ENCODE measurements at regions not wholly inside any gene's neighbourhood (a gene's known extent, or its start where the extent isn't known, plus 50 kb on each side); places are given as distances from the start of the nearest gene placed in this dataset.
"Not testable (repeated sequence)": the region's sequence is repeated elsewhere in the genome, so short reads cannot be mapped to it uniquely, and the experiment has no call there.

DNA sequence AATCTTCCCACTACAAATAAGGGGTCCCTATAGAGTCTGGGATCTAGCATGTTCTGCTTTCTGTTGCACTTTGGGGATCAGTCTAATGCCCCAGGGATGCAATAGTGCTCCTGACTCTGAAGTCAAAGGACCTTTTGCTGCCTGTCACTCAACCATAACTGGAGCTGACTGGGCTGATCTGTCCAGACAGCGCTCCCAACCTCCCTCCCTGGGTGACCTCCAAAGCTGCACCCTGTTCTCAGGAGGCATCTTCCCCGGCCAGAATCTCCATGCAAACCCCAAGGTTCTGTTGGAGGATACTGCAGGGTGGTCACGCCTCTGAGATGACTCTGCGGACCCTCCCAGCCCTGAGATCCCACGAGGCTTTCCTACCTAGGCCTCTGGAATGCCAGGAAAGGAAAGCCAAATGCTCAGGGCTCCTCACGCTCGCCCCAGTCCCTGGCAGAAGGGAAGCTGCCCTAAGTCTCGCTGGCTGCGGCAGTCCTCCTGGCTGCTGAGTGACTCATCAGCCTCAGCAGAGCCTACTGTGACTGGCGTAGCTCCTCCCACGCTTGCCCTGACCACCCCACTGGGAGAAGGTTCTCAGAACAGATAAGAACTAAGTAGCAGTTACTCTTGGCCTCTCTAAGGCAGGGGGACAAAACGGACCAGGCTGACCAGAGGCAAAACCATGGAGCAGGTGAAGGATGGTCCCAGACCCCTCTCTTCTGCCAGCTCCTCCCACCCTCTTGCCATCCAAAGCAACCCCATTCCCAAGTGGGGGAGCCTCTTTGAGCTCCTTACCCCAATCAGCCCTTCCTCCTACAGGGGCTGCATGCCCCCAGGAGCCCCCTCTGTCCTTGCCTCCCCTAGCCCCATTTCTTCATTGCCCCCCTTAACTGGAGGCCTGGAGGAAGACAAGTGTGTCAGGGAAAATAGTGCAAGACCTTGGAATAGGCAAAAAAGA, 124.1 kb upstream of the TNRC6C start:
- peak; percentile 55 to 69 (median 67) for DNase-seq (ENCODE audit: low read depth in 3 of 3)

DNA sequence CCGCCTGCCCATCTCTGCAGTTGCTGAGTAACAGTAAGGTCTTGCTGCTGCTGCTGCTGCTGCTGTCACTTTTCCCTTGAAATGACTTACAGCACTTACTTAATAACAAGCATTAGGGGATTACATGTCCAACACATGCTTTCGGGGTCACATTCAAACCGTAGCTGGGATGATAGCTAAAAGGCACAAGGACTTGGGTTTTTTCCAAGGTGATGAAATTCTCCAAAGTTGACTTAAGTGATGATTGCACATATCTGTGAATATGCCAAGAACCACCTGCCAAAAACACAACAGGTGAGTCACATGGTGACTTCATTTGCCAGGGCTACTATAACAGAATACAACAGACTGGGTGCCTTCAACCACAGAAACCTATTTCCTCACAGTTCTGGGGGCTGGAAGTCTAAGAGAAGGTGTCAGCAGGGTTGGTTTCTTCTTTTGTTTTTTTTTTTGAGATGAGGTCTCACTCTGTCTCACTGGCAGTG, 121.9 kb upstream of the TNRC6C start:
- DNase-seq (ENCODE audit: low read depth in 3 of 3), result peak in 1 of 3 donors; percentile 40

DNA sequence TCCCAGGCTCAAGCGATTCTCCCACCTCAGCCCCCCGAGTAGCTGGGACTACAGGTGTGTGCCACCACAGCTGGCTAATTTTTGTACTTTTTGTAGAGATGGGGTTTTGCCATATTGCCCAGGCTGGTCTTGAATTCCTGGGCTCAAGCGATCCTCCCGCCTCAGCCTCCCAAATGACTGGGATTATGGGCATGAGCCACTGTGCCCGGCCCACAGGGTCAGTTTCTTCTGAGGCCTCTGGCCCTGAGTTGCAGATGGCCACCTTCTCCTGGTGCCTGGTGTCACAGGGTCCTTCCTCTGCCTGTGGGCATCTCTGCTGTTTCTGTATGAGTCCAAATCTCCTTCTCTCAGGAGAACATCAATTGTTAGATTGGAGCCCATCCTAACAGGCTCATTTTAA, 121.4 kb upstream of the TNRC6C start:
- not testable (repeated sequence) for DNase-seq (ENCODE audit: low read depth in 3 of 3)

DNA sequence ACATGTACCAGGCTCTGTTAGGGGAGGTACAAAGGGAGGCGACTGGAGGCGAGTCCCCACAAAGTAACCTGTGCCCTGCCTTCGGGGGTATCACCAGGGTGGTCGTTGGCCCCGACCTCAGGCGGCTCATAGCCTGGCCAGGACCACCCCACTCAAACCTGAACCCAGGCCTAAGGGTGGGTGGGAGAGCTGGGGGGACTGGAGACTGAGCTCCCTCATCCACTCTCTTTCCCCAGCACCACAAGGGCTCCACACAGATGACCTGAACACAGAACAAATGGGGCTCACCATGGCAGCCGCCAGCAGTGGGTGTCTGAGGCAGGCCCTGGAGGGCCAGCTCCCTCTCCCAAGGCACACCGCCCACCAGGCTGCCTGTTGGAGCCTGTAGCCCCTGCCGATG, 120.6 kb upstream of the TNRC6C start:
- DNase-seq (ENCODE audit: low read depth in 3 of 3), result no peak

DNA sequence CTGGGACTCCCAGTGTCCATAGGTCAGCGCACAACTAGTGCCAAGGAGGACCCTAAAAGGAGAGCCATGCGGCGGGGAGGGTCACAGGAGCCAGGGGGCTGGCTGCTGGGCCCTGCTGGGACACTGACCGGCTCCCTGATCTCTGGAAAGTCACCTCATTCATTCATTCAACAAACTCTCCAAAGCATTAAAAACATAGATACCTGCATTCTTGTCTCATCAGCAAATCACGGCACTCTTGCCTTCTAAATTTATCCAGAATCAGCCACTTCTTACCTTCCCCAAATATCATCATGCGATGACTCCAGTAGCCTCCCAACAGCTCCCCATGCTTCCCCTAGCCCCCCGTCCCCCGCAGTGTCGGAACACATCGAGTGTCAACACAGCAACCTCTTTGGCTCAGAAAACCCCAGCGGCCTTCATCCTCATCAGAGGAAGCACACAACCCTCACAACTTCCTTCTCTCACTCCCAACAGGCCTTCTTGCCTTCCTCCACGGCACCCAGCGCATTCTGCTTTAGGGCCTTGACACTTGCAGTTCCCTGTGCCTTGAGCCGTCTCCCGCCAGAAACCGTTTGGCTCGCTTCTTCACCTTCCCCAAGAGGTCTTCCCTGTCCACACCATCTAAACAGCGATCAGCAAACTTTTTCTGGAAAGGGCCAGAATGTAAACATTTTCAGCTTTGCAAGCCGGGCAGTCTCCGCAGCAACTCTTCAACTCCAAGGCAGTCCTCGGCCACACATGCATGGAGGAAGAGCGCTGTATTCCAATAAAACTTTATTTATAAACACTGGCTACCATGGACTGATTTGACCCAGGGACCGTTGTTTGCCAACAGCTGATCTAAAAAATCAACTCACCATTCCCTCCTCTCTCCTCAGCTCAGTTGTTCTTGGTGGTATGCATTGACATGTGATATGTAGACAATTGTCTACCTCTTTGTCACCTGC, 119.5 kb upstream of the TNRC6C start:
- DNase-seq (ENCODE audit: low read depth in 3 of 3), result no peak

DNA sequence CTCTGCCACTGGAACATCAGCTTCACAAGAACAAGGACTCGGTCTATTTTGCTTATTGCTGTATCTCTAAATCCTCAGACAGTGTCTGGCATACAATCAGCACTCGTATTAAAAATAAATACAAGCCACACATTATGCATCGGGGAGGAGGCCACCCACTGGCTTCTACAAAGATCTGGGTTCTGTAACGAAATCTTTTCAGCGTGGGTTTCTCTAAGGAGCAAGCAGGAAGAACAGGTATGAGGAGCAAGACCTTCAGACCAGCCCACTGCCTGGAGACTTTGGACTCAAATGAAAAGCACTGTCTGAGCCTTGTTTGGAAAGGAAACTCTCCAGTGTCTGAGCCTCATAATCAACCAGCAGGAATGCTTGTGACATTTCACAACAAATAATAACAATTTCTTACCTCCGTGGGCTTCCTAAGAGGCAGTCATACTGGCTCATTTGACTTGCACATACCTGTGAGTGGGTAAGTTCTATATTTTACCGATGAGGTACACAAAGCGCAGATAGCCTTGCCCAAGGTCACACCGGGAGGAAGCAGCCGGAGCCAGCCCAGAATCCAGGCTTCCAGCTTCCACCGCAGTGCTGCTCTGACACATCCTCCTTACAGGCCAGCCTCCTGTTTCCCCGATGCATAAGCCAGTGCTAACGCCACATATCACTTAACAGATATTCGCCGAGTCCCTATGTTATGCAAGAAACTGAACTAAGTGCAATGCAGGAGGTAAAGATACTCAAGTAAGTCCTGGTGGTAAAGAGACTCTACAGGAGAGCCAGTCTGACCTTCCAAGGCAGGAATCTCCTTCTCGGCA, 118.6 kb upstream of the TNRC6C start:
- no peak for DNase-seq (ENCODE audit: low read depth in 3 of 3)

DNA sequence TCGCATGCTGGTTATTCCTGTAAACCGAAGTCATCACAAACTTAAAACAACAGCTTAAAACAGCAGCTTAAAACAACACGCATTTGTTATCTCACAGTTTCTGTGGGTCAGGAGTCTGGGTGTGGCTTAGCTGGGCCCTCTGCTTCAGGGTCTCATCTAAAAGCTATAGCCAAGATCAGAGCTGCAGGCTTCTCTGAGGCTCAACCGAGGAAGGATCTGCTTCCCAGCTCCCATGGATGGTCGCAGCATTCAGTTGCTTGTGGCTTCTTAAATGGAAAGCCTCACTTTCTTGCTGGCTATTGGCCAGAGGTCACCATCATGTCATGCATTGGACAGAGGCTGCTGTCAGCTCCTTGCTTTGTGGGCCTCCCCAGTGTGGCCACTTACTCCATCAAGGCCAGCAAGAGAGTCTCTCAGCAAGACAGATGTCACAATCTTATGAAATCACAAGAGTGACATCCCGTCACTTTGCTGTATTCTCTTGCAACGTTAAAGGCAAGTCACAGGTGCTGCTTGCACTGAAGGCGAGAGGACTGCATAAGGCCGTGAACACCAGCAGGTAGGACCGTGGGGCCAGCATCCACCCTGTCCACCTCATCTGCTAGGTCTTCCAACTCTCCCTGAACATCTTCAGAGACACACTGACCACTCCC, 117.9 kb upstream of the TNRC6C start:
- no peak for DNase-seq (ENCODE audit: low read depth in 3 of 3)

DNA sequence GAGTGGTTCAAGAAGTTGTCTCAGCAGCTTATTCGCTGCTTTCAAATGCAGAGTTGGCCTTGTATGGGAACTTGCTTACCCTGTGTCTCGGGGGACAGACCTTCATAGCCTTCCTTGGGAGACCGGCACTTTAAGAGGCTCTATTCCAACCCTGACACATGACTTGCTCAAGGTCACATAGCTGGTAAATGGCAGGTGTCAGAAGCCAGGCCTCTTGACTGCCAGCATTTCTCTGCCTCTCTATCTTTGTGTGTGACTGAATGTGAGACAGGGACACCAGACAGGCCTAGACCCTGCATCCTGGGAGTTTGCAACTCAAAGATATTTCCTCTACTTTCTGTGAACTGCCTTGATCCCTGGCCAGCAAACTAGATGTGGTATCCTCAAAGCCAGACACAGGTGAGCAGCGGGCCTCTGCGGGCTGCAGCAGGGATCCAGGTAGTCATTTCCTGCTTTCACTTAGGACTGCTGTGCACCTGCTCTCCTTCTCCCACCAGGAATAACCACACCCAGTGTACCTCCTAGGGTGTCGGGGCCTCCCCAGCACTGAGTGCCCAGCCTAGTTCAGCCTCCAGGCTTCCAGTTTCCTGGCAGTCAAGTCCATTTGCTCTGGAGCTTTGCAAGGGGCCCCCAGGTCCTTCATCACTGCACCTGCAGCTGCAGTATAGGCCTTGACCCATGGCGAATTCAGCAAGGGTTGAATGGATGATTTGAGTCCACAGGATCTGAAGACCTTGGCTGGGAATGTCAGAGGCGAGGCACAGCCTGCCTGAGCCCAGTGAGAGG, 116.6 kb upstream of the TNRC6C start:
- DNase-seq (ENCODE audit: low read depth in 3 of 3), result no peak

DNA sequence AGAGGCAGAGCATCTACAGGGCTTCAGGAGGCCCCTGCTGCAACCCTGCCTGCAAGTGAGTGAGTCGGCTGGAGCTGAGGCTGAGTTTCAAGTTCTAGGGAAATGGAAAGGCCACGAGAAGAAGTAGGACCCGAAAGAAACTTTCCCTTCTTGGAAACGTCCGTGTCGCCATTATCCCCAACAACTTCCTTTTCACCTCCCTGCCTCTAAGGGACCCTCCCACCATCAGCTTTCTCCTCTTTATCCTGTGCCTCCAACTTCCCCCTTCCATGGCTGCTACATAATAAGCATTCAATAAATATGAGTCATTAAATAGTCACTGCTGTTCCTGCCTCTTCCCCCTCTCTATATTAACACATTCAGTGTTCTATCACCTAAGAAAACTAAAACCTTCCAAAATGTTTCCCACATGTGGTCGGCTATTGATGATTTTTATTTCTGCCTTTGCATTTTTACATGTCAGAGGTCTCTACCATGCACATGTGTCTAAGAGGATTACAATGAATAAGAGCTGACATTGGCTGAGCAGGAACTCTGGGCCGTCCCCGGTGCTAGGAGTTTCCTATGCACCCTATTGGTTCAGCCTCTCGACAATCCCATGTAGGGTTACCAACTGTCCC, 115.9 kb upstream of the TNRC6C start:
- DNase-seq (ENCODE audit: low read depth in 3 of 3), result peak in 1 of 3 donors; percentile 21

DNA sequence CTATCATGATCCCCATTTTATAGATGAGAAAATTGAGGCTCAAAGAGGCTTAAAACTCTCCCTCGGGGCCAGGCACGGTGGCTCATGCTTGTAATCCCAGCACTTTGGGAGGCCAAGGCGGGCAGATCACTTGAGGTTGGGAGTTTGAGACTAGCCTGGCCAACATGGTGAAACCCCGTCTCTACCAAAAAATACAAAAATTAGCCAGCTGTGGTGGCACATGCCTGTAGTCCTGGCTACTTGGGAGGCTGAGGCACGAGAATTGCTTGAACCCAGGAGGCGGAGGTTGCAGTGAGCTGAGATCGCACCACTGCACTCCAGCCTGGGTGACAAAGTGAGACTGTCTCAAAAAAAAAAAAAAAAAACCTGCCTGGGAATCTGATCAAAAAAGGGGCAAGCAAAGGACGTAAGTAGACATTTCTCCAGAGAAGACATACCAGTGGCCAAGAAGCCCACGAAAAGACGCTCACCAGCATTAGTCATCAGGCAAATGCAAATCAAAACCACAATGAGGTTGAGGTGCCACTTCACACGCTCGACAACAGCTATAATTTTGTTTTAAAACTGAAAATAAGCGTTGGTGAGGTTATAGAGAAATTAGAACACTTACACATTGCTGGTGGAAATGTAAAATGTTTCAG, 115.1 kb upstream of the TNRC6C start:
- DNase-seq (ENCODE audit: low read depth in 3 of 3), result peak in 2 of 3 donors; percentile 46 to 64

DNA sequence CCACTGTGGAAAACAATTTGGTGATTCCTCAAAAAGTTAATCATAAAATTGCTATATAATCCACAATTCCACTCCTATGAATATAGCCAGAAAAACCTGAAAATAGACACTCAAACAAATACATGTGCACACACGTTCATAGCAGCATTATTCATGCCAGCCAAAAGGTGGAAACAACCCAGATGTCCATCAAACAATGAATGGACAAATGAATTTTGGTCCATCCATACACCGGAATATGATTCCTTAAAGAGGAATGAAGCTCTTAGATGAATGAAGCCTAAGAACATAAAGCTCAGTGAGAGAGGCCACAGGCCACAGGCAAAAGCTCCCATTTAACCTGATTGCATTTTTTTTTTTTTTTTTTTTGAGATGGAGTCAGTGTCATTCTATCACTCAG, 114.6 kb upstream of the TNRC6C start:
- DNase-seq (ENCODE audit: low read depth in 3 of 3), result no peak

DNA sequence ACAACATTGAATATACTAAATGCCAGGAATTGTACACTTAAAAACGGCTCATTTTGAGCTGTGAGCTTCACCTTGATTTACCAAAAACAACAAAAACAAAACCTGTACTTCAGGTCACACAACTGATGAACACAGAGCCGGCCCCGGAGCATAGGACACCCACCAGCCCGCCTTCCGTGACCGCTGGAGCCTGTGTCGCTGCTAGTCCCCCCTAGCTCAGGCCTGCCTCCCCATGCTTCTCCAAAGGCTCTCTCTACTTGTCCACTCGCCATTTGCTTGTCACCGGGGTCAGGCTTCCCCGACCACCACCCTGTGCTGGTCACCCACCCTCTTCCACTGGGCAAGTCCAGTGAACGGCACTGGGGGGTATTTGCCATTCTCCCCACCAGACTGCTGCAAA, 113.8 kb upstream of the TNRC6C start:
- no peak for DNase-seq (ENCODE audit: low read depth in 3 of 3)

DNA sequence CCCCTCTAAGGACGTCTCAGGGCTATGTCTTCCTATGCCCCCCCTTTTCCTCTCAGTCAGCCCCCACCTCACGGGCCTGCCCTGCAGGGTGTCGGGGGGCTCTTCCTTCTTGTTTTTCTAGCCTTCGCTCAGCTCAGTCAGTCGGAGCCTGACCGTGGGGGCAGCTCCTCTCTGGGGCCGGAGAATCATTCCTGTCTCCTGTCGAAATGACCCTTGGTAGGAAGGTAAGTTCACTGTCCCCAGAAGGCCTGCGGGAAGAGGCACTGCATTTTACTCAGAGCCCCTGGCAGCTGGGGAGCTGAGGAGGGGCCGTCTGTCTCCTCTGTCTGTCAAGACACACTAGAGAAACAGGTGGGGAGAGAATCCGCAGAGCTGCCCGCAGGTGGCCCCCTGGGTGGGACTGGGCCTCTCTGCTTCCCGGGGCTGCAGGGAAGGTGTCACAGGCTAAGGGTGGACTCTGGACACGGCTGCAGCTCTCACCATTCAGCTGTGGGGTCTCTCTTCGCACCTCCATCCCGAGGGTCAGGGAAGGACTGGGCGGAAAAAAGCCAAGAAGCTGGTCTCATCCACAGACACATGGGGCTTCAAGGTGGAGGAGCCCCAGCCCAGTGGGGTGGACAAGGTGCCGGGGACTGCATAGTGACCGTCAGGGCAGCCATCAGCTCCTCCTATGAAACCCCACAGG, 112.8 kb upstream of the TNRC6C start:
- no peak for DNase-seq (ENCODE audit: low read depth in 3 of 3)

DNA sequence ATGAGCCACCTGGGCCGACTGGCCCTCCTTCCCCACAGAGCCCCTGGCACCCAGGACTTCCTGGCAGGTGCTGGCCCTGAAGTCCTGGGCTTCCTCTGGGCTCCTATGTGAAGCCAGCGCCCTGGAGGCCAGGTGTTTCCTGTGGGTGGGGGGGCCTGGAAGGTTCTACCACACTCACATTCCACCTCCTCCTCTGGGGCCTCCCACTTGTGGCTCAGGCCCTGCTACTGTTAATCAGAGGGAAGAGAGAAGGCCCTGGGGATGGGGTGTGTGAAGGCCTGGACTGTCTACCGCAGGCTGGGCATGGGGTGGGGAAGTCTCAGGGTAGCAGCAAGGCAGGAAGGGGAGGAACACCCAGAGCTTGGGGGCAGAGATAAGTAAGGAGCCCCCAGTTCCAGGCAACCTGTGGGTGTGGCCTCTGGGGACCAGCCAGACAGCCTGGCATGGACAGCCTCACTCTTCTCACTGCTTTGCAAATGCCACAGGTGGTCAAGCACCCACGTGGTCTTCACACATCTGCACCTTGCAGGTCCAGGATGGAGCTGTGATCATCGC, 111.9 kb upstream of the TNRC6C start:
- DNase-seq (ENCODE audit: low read depth in 3 of 3), result no peak

DNA sequence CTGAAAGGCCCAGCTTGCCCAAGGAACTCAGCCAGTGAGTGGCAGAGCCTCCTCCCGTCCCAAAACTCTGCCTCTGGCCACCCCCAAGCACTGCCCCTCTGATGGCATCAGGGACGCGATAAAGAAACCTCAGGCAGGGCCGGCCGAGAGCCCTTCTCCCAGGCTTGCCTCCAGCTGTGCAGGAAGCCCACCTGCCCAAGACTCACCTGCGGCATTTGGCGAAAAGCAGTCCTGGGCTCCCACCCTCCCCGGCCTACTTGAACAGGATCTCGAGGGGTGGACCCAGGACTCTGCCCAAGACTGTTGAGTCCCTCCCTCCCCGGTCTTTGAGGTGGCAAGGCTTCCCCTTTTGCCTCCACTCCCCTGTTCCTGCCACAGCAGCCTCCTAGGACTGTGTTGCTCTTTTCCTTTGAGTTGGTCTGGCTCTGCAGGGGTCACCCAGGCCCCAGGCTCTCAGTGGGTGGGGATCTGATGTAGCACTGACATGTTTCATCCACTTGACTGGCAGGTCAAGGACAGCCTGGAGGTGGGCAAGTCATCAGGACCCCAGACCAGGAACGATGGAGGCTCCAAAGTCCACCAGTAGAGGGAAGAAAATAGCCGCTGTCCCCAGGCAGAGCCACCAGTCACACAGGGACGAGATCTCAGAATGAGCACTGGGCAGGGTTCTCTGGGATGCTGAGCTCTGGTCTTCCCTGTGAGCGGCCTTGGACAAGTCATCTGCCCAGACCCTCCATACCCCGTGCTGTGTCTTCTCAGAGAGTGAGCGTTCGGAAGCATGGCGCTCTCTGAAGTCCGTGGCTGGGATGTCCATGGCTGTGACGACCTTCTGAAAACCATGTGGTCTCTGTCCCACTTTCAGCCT, 111.0 kb upstream of the TNRC6C start:
- no peak for DNase-seq (ENCODE audit: low read depth in 3 of 3)

DNA sequence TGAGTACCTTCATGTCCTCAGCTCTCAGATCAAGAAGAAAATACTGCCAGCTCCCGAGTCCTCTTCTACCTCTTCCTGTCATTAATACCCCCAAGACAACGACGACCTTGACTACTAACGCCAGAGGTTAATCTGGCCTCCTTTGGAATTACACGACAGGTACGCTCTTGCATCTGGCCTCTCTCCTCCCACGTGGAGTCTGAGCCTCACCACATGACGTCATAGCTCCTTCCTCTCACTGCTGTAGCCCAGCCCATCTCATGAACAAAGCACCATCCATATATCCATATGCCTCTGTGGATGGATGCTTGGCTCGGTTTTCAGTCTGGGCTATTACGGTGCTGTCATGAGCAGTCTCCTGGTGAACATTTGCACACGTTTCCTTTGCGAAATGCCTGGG, 110.2 kb upstream of the TNRC6C start:
- DNase-seq (ENCODE audit: low read depth in 3 of 3), result no peak

DNA sequence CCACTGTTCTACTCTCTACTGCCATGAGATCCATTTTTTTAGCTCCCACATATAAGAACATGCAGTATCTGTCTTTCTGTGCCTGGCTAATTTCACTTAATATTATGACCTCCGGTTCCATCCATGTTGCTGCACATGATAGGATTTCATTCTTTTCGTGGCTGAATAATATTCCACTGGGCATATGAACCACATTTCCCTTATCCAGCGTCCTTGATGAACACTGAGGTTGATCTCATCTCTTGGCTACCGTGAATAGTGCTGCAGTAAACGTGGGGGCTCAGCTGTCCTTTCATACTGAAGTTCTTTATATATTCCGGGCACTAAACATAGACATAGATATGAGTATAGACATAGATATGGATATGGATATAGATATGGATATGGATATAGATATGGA, 109.3 kb upstream of the TNRC6C start:
- DNase-seq (ENCODE audit: low read depth in 3 of 3), result no peak

All from stimulated activated CD4-positive, alpha-beta T cell treated with anti-CD3 and anti-CD28 coated beads, TNF-alpha, amount 100 ng/mL, for 48 hours (primary cell).